Loucy (cell line): ENCODE measurements at regions not wholly inside any gene's neighbourhood (a gene's known extent, or its start where the extent isn't known, plus 50 kb on each side); places are given as distances from the start of the nearest gene placed in this dataset.

Source experiments
- EZH2phosphoT487 ChIP-seq: fragments of 200-600 bp; IDR thresholded peaks from 2 replicates; pipeline ENCODE4 v1.6.1; 2018; ENCODE audit warnings: antibody characterized with exemption, mild to moderate bottlenecking, moderate library complexity, borderline replicate concordance
- TF ChIP-seq, protein P1 (sequence below): fragments of 200-600 bp; sonication (generic); conservative IDR thresholded peaks from 2 replicates; pipeline ENCODE4 v1.5.1; 2014; ENCODE audit warnings: mild to moderate bottlenecking, antibody characterized with exemption, low read length

DNA sequence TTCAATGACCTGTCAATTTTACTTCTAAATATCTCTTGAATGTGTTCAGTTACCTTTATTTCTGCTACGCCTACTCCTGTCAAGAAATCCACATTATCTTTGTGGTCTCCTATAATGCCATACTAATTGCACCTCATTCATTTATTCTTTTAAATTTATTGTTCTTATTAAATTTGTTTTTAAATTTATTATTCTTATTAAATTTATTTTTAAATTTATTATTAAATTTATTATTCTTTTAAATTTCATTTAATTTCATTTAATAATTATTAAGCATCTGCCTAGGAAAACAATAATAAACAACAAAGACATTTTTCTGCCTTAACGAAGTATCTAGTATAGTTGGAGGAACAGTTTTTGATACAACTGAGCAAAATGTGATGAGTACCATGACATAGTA lies 211.7 kb downstream of the ZPLD1 start:
- TF ChIP-seq, protein P1, sequence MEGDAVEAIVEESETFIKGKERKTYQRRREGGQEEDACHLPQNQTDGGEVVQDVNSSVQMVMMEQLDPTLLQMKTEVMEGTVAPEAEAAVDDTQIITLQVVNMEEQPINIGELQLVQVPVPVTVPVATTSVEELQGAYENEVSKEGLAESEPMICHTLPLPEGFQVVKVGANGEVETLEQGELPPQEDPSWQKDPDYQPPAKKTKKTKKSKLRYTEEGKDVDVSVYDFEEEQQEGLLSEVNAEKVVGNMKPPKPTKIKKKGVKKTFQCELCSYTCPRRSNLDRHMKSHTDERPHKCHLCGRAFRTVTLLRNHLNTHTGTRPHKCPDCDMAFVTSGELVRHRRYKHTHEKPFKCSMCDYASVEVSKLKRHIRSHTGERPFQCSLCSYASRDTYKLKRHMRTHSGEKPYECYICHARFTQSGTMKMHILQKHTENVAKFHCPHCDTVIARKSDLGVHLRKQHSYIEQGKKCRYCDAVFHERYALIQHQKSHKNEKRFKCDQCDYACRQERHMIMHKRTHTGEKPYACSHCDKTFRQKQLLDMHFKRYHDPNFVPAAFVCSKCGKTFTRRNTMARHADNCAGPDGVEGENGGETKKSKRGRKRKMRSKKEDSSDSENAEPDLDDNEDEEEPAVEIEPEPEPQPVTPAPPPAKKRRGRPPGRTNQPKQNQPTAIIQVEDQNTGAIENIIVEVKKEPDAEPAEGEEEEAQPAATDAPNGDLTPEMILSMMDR, result no peak
- TF ChIP-seq EZH2phosphoT487, result no peak
